Activated CD8-positive, alpha-beta memory T cell treated with anti-CD3 and anti-CD28 coated beads for 48 hours (primary cell): ENCODE measurements at regions not wholly inside any gene's neighbourhood (a gene's known extent, or its start where the extent isn't known, plus 50 kb on each side); places are given as distances from the start of the nearest gene placed in this dataset.
"Not testable (repeated sequence)": the region's sequence is repeated elsewhere in the genome, so short reads cannot be mapped to it uniquely, and the experiment has no call there.

ENCODE experiments used
- DNase-seq, 3 experiments: peaks; one replicate each; pipeline ENCODE4 v3.0.0-alpha.2; 2020; ENCODE audit warnings: low read depth in 2 of 3, low spot score in 2 of 3

DNA sequence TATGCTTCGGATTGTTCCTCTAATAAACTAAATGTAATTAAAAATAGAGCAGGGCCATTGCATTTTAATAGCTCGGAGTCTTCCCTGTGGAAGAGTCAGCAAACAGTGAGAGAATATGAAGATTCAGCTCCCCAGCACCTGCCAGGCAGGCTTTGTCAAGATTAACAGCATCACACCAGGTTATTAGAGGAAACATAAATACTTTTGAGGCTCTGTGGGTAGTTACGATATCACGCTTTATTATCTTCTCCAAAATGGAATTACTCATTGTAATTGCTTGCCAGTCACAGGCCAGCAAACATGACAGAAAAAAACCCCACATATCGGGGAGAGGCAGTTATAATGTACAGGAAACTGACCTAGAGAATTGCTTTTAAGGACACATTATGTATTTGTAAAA lies 303.9 kb downstream of the CPS1 start:
- no peak for DNase-seq

DNA sequence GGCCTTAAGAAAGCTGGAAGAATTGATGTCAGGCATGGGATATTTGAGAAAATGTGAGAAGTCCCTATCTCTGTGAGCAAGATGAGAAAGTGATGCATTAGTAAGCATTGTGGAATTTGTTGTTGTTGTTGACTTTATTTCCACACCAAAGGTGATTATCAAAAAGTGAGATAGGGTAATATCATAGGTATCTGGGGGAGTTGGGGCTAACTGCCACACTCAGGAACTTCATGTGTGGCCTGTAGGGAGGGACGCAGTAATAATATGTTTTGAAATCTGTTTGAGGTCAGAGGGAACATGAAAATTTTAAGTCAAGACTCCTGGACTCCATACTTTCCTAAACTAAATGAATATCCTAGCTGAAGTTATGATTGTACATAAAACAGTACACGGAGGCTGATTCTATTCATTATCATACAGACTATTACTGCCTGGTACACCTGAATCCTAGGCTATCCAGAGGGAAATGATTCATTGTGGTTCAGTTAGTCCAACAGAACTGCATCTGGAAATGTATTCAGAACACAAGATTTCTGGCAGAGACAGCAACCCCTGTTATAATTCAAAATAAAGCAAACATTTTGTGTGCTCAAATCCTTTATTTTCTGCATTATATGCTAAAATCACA lies 304.8 kb downstream of the CPS1 start:
- no peak for DNase-seq

DNA sequence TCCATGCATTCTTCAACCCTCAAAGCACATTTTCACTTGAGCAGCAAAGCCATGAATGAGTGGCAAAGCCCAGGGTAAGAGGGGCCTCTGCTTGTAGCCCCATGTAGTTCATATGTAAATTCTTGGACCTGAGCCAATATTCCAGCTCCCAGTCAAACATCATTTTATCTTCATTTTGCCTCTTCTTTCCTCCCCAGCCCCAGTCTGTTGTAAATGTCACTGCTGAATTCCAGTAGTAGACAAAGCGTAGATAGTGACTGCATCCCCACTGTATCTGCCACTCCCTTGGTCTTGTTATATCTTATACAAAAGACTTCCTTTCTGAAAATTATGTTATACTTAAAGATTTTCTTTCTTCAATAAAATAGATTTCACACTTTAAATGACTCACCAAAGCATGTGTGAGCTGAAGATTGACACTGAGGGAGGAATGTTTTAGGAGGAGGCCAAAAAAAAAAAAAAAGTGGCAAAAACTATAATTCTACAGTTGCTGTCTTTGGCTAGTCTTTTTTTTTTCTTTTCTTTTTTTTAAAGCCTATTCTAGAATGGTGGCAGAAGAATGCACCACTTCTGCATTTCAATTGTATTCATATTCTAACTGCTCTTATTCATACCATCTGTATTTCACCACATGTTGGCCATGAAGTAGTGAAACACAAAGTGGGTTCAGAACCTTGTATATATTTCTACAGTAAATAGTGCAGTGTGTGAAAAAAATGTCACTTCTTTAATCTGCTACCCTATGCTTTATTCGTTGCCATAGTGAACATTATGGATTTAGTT lies 306.1 kb downstream of the CPS1 start:
- no peak for DNase-seq

DNA sequence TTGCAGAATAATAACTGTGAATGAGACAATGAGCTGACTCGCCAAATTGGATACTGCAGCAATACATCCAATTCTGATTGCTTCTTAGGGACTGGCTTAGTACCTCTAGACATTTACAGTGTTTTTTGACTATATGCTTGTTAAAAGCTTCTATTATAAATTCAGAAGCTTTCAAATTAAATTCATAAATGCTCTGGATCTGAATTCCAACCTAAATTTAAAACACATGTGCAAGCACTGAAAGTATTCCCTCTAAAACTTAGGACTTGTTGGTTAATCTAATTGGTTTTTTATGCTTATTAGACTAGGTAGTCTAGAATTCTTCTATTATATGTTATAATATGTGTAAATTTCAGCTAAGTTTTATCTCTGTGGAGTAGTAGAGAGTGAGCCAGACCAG lies 306.9 kb downstream of the CPS1 start:
- DNase-seq: no peak

DNA sequence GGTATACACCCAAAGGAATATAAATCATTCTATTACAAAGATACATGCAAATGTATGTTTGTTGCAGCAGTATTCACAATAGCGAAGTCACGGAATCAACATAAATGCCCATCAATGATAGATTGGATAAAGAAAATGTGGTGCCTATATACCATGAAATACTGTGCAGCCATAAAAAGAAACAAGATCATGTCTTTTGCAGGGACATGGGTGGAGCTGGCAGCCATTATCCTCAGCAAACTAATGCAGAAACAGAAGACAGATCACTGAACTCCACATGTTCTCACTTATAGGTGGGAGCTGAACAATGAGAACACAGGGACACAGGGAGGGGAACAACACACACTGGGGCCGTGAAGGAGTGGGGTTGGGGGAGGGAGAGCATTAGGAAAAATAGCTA lies 315.2 kb downstream of the CPS1 start:
- not testable (repeated sequence) for DNase-seq

DNA sequence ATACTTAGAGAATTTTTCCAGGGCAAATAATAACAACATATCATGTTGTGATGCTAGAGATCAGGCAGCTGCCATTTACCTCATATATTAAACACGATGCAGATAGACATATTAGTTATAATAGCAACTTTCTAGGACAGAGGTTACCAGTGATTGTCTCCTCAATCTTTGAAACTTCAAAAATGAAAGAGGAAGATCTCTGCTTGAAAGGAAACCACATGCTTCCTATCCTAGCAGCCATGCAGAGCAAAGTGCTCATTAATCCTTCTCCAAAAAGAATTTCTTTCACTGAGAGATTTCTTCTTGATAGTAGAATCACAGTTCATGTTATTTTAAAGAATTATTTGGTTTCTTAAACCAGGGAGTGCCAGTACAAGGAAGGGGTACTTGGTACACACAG lies 317.2 kb downstream of the CPS1 start:
- DNase-seq: no peak

DNA sequence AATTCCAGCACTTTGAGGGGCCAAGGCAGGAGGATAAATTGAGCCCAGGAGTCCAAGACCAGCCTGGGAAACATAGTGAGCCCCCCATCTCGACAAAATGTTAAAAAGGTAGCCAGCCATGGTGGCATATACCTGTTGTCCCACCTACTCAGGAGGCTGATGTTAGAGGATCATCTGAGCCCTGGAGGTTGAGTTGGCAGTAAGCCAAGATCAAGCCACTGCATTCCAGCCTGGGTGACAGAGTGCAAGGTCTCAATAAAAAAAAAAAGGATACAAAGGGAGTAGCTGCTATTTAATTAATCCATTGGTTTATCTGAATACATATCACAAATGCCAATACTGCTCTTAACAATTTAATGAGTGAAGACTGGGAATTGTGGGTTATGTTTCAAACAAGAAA lies 327.8 kb downstream of the CPS1 start:
- DNase-seq: no peak

DNA sequence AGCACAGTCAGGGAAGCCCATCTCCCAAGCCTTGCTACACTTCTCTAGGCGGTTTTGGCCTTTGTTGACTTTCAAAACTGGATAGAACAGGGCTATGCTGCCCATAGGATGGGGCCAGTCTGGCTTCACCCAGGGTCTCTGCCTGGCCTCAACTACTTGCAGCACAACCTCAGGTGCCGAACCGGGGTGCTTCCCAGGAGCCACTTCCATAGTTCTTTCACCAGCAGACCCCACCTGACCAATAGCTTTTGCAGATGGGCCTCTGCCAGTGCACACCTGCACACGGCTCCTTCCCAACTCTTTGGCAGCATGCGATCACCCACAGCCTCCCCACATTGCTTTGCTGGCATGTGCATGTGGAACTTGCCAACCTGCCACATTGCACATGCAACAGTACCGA lies 331.6 kb downstream of the CPS1 start:
- no peak for DNase-seq

DNA sequence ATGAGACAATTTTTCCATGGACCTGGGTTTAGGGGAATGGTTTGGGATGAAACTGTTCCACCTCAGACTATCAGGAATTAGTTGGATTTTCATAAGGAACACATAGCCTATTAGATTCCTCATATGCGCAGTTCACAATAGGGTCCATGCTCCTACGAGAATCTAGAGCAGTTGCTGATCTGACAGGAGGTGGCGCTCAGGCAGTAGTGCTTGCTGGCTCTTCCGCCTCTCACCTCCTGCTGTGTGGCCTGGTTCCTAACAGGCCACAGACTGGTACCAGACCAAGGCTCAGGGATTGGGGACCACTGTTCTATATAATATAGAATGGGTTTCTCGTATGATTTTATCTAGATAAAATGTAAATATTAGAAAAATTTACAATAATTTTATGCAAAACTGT lies 338.7 kb downstream of the CPS1 start:
- DNase-seq: no peak

DNA sequence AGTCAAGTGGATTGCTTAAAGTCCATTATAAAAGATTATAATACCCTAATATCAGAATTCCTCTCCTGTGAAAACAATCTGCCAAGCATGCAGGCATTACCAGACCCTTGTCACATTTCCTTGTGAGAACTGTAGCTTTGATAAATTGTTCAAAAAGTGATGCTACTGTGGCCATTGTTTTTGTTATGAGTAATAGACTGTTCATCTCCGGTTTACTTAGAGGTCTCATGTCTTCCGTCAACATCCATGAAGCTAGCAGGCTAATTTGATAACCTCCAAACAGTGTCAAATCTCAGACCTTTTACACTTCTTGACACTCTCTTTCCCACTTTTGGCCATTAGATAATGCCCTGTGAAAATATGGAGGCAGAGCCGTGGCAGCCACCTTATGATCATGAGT lies 342.7 kb downstream of the CPS1 start:
- DNase-seq: no peak

DNA sequence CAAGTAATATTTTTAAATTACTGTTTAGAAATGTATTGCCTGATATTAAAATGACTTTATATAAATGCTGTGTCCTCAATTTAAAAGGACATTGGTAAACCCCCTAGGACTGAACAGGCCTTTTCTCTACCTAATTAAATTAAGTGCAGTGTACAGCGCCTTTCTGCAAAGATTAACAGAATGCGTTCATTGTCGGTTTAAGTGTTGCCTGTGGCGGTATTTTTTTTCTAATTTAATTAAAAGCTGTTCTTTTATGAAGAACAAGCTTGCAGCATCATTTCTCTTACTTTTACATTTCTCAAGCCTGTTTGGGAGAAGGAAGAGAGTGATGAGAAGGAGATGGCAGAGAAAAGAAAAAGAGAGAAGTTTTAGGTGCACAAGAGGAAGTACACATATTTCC lies 344.9 kb downstream of the CPS1 start:
- no peak for DNase-seq

DNA sequence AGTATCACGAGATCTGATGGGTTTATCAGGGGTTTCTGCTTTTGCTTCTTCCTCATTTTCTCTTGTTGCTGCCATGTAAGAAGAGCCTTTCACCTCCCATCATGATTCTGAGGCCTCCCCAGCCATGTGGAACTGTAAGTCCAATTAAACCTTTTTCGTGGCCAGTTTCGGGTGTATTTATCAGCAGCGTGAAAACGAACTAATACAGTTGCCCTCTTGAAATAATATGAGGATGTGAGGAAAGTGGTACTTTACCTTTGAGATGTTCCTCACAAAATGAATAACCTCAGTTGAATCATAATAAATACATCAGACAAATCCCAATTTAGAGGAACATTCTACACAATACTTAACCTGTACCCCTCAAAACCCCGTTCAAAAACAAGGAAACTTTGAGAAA lies 356.4 kb downstream of the CPS1 start:
- no peak for DNase-seq

DNA sequence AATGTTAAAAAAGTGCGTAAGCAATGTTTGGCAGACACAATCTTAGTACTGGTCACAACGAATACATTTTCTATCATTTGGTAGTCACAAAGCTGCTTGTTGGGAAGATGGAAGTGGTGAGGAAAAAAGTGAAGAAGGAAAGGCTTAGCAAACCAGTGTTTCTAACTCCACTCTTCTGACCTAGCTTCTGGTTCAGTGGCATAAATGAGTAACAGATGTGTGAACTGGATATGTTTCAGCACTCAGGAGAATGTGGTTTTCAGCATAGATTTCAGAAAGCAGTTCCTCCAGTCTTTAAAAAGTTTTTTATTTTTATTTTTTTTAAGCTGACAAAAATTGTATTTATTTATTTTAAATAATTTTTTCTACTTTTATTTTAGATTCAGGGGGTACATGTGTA lies 357.1 kb downstream of the CPS1 start:
- no peak for DNase-seq

DNA sequence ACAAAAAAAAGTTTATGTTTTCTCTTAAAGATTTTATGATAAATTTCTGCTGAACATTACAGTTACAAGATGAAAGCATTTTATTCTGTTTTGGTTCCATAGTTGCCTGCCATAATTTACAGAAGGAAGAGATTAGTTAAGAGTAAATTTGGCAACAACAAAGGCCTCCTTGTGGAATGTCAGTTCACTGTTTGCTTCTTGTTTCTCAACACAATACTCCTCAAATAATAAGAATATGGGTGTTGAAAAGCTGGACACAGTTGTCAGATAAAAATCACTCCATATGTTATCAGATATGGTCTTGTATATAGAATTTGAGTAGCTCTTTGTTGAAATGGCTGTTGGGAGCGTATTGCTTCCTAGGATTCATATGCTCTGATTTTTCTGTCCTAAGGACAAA lies 359.5 kb downstream of the CPS1 start:
- DNase-seq: no peak

DNA sequence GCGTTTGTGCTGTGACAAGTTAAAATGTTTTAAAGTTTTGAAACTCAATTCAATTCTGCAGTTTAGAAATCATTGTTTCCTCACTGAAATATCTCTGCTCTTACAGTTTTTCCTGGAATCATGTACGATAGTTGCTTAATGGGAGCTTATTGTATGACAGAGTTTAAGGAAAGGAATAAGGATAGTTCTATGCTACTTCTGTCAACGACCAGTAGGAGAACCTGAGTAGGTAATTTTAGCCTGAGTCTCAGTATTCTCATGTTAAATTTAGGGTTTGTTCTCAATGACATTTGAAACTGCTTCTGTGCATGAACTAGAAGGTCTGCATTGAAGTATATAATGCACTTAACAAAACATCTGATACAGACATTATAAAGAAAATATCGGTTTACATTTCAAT lies 361.1 kb downstream of the CPS1 start:
- no peak for DNase-seq

DNA sequence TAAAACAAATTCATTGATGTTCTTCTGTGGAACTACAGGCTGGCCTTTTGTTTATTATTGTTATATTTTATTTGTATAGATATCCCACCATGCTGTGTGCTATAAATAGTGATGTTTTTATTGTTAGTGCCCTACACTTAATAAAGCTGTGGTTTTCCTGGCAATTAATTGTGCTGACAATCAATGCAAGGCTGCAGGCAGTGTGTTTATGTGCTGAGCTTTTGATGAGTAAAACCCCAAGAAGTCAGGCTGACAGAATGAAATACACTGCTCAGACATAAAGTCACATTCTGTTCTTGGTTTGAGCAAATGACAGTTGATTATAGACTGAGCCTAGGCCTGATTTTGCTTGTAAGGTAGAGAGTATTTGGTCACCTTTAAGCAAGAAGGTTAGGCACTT lies 362.7 kb downstream of the CPS1 start:
- DNase-seq: no peak

DNA sequence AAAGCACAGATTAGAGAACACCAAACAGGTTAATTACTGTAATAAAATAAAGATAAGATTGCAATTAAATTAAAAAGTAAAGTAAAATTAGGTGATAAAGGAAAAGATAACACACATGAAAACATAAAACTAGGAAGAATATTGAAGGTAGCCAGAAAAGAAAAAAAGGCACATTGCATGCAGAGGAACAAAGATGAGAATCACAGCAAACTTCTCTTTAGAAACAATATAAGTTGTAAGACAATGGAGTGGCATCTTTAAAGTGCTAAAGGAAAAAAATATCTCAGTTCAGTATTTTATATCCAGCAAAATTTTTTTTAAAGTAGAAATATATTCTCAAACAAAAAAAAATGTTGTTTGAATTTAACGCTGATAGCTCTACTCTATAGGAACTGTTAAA lies 366.0 kb downstream of the CPS1 start:
- no peak for DNase-seq

DNA sequence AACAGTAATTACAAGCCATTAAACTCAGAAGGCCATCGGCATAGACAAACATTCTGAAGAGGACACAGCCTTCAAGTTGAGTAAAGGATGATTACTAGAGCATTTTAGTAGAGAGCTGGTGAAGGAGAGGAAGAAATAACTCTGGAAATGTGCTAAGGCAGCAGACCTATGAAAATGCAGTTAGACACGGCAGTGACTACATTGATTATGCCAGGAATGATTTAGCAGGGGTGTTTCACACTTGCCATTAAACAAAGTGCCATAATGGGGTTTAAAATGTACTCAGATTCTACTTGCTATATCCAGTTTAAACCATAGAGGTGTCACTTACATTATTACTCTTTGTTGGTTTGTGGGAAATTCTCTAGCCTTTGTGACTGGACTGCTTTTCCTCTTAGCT lies 372.3 kb downstream of the CPS1 start:
- DNase-seq: no peak

DNA sequence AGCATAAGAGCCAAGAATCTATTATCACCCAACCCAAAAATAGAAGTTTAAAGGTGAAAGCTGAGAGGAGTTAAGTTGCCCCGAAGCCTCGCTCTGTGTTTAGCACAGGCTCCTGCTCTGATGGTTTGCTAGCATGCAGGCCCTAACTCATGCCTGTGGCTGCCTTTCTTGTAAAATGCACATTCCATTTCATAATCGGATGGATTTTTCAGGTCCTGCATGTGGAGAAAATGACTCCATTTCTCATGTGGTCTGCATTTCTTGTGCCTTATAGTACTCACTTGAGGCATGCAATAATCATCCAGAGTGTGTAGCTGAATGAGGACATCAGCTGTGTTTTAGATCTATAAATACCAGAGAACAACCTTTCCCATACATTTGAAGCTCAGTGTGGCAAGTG lies 381.8 kb downstream of the CPS1 start:
- DNase-seq: no peak

DNA sequence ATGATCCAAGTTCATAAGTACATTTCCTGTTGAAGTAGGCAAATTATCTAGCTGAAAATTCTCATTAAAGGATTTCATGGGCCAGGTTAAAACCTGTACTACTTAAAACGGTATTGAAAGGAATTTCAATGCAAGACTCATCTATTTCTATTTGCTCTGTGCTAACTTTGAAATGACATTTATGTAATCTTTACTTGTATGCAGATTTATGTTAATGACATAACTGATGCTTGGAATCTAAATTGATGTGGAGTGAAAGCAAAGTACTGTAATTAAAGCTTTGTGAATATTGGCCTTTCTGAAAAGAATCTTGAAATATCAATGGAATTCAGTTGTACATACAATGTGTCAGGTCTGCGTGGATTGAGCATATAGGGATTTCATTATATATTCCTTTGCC lies 390.0 kb downstream of the CPS1 start:
- no peak for DNase-seq

DNA sequence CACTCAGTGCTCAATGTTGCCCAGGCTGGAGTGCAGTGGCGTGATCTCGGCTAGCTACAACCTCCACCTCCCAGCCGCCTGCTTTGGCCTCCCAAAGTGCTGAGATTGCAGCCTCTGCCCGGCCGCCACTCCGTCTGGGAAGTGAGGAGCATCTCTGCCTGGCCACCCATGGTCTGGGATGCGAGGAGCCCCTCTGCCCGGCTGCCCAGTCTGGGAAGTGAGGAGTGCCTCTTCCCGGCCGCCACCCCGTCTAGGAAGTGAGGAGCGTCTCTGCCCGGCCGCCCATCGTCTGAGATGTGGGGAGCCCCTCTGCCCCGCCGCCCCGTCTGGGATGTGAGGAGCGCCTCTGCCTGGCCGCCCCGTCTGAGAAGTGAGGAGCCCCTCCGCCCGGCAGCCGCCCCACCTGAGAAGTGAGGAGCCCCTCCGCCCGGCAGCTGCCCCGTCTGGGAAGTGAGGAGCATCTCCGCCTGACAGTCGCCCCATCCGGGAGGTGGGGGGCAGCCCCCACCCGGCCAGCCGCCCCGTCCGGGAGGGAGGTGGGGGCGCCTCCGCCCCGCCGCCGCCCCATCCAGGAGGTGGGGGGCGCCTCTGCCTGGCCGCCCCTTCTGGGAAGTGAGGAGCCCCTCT lies 394.1 kb downstream of the CPS1 start:
- not testable (repeated sequence) for DNase-seq

DNA sequence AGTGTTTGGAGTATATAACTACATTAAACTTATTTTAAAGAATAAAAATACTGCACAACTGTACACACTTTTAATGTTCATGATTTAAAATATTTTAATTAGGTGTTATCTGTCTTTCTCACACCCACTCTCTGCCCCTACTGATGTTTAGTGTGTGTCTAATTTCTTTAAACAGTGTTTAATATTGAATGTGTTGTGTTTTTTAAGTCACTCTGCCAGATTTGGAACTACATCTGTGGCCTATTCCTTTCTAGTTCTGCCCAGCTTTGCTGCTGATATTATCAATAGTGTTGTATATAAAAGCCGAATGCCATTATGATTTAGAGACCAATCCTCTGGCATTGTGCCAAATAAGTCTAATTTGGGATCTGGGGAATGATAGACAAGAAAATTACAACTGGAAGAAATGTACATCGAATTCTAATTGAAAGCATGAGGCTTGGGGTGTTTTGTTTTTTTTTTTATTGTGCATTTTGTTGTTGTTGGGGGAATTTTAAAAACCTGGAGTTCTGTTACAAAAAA lies 398.0 kb downstream of the CPS1 start:
- no peak for DNase-seq
